D721Med (cell line): ENCODE measurements at regions not wholly inside any gene's neighbourhood (a gene's known extent, or its start where the extent isn't known, plus 50 kb on each side); places are given as distances from the start of the nearest gene placed in this dataset.
A peak's percentile ranks its signal among the peaks of the same experiment; 100 is the strongest.

Experiments used
- DNase-seq: peaks from one replicate; pipeline ENCODE4 v3.0.0; 2011; ENCODE audit warnings: low spot score; ENCODE audit not compliant: insufficient read length
- FAIRE-seq: peaks from 2 replicates; lab custom pipeline; 2011; peaks lifted over from hg19 to GRCh38; lab: Jason Lieb, UNC
- TF ChIP-seq, protein P1 (sequence below): IDR thresholded peaks from 2 replicates; pipeline ENCODE4 v1.5.1; 2012; ENCODE audit warnings: mild to moderate bottlenecking, control low read depth; ENCODE audit not compliant: insufficient read depth; ENCODE audit errors: missing control alignments

DNA sequence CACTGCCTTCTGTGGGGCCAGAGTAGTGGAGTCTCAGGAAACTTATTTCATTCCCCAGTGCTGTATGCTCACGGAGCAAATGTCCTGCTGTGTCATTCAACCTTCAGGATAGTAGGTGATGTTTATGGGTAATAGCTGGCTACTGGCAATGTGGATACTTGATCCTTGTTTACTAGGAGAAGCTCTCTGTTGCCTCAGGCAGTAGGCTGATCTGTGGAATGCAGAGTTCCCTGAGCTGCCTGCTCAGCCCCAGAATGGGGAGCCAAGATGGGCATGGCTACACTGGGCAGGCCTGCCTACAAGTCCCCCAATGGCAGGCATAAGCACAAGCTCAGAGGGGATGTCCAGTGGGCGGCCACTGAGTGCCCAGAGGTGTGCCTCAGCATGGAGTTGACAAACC, 323.1 kb upstream of the KCNN2 start:
- no peak for DNase-seq
- FAIRE-seq = no peak
- TF ChIP-seq, protein P1, sequence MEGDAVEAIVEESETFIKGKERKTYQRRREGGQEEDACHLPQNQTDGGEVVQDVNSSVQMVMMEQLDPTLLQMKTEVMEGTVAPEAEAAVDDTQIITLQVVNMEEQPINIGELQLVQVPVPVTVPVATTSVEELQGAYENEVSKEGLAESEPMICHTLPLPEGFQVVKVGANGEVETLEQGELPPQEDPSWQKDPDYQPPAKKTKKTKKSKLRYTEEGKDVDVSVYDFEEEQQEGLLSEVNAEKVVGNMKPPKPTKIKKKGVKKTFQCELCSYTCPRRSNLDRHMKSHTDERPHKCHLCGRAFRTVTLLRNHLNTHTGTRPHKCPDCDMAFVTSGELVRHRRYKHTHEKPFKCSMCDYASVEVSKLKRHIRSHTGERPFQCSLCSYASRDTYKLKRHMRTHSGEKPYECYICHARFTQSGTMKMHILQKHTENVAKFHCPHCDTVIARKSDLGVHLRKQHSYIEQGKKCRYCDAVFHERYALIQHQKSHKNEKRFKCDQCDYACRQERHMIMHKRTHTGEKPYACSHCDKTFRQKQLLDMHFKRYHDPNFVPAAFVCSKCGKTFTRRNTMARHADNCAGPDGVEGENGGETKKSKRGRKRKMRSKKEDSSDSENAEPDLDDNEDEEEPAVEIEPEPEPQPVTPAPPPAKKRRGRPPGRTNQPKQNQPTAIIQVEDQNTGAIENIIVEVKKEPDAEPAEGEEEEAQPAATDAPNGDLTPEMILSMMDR = no peak

DNA sequence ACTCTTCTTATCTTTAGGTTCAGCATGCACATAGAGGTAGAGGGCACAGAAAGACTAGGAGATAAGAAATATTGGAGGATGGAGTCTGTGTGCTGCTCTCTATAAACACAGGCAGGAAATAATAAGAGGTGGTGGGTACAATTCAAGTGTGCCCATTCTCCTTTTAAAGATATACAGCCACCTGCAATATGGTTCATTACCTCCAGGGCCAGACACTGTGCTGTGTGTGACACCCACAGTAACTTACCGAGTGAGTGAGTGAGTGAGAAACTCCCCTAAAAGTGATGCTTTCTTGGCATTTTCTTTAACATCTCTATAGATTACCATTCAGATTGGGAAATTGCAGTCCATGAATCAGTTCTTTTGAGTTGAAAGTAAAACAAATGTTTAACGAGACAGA, 311.8 kb upstream of the KCNN2 start:
- TF ChIP-seq, protein P1 = no peak
- FAIRE-seq = no peak

DNA sequence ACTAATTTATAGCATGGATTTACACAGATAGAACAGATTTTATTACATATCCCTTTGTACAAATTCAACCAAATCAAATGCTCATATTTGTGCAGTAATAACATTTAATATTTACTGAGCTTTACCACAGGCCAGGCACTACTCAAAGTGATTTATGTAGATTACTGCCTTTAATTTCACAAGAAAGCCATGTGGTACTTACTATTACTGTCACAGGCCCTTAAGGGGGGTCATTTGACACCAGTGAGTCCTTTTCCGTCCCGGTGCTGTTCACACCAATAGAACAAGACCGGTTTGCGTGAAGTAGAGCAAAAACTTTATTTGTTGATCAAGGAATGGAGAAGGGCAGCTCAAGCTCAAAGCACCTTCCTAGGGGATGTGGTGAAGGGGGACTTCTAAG, 308.5 kb upstream of the KCNN2 start:
- DNase-seq = no peak
- TF ChIP-seq, protein P1 = no peak
- no peak for FAIRE-seq

More for the DNA sequence above, 311.8 kb upstream of the KCNN2 start:
- DNase-seq = no peak

DNA sequence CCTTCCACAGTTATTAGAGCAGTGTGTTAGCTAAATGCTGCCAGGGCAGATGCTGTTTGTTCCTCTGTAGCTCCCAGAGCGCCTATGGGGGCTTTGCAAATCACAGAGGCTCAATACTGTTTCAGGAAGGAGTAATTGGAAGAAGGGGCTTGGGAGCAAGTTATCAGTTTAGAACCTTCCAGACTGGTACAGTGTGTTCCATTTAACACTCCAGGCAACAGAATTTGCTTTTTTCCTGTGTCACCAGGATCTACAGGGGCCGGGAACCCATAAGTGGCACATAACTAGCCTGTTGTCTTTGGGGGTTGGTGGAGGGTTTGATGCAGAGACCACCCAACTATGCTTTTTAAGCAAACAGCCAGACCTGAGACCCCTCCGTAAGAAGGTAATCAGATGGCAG, 307.3 kb upstream of the KCNN2 start:
- TF ChIP-seq, protein P1 = no peak
- DNase-seq (no peak), FAIRE-seq (no peak)

DNA sequence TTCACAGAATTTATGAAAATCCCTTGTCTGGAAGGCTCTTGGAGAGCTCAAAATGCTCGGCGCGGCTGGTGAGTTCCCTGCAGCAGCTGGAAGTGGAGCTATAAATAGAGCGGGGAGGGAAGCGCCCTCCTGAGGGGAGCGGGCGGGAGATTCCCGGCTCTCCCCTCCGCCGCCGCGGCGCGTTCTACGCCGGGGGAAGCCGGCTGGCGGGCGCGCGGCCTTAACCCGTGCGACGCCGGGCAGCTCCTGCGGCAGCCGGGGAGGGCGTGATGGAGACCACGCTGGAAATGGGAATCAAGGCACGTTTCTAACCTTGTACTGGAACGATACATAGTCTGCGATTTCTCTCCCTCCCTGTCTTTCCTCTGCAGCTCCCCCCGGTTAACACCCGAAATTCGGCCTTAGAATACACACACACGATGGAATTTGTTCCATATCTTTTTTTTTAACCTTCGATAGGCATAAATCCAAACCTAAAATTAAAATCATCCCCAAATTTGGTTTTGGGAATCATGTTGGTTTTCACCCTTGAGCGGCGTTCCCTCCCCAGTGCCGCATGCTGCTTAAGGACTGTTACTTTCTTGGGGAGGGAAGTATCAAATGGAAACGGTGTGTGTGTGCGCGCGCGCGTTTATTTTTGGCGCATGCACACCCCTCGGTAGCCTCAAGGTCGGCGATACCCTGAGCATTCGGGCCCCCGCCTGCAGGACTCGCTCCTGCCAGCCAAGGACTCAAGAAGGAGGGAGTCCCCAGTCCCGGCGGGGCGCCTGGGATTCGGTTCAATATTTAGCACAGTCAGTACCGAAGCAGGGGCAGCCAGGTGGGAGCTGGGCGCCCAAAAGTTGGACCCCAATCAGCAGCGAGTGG, 306.3 kb upstream of the KCNN2 start:
- FAIRE-seq (no peak), DNase-seq (peak; percentile 27)
- TF ChIP-seq, protein P1 = no peak

DNA sequence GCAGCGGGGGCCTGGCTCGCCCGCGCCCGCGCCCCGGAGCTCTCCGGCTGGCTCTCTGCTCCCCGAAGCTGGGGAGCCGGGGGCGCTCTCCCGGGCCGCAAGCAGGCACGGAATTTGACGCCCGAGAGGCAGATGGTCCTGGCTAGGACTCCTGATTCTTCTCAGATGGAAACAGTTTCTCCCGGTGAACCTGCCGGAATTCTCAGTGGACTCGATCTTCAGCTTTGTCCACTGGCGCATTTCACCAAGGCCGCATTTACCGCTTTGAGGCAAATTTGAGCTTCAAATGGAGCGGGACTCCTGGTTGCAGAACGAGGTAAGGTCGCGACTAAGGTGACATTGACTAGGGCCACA, 305.7 kb upstream of the KCNN2 start:
- TF ChIP-seq, protein P1 = no peak
- DNase-seq (no peak), FAIRE-seq (no peak)

DNA sequence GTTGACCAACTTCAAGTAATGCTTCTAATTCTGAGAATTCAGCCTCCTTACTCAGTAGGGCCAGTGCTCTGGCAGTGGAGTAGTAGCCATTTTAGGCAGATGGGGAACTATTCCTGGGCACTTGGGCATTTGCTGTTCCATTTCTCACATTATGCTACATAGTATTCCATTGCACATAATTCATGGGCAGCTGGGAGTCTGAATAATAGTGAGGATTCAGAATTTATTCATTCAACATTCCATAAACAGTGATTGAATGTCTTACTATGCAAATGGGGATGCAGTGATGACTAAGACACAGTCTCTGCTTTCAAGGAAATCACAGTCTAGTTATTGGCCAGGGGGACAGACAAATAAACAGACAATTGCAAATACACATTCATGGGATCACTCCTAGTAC, 301.0 kb upstream of the KCNN2 start:
- TF ChIP-seq, protein P1 = no peak
- FAIRE-seq (no peak), DNase-seq (no peak)
